MM.1S (cell line): ENCODE measurements at regions not wholly inside any gene's neighbourhood (a gene's known extent, or its start where the extent isn't known, plus 50 kb on each side); places are given as distances from the start of the nearest gene placed in this dataset.

ENCODE experiments used
- DNase-seq: peaks from one replicate; pipeline ENCODE4 v3.0.0-alpha.2; 2015
- H2AFZ ChIP-seq: fragments of 300-600 bp; sonication (generic); 2 replicates; pipeline ENCODE4 v1.6.0; 2016; ENCODE audit warnings: antibody characterized with exemption, low read length
- H3F3A ChIP-seq: fragments of 300-600 bp; sonication (generic); 2 replicates; pipeline ENCODE4 v1.6.1; 2016; ENCODE audit warnings: mild to moderate bottlenecking, antibody characterized with exemption, low read length, moderate library complexity, mixed read lengths; ENCODE audit not compliant: insufficient read depth
- H3K27ac ChIP-seq: fragments of 300-600 bp; sonication (generic); 2 replicates; pipeline ENCODE4 v1.5.1; 2016; ENCODE audit warnings: mild to moderate bottlenecking, low read length
- H3K27me3 ChIP-seq: fragments of 300-600 bp; sonication (generic); replicated peaks from 2 replicates; pipeline ENCODE4 v1.6.0; 2016; ENCODE audit warnings: low read length; ENCODE audit not compliant: insufficient read depth
- H3K36me3 ChIP-seq: fragments of 300-600 bp; sonication (generic); replicated peaks from 2 replicates; pipeline ENCODE4 v1.6.1; 2016; ENCODE audit warnings: mild to moderate bottlenecking, low read length, mixed read lengths; ENCODE audit not compliant: insufficient read depth
- H3K4me1 ChIP-seq: fragments of 300-600 bp; sonication (generic); 2 replicates; pipeline ENCODE4 v1.6.1; 2016; ENCODE audit warnings: low read length, mixed read lengths
- H3K4me2 ChIP-seq: fragments of 300-600 bp; sonication (generic); 2 replicates; pipeline ENCODE4 v1.6.0; 2016; ENCODE audit warnings: low read depth, low read length
- H3K4me3 ChIP-seq: fragments of 300-600 bp; sonication (generic); 2 replicates; pipeline ENCODE4 v1.5.1; 2016; ENCODE audit warnings: low read length, mixed read lengths
- H3K79me2 ChIP-seq: fragments of 300-600 bp; sonication (generic); 2 replicates; pipeline ENCODE4 v1.6.1; 2016; ENCODE audit warnings: mixed run types, low read length, mixed read lengths
- H3K9ac ChIP-seq: fragments of 300-600 bp; sonication (generic); 2 replicates; pipeline ENCODE4 v1.6.1; 2016; ENCODE audit warnings: low read length, mixed read lengths
- H3K9me2 ChIP-seq: fragments of 300-600 bp; sonication (generic); replicated peaks from 2 replicates; pipeline ENCODE4 v1.6.1; 2016; ENCODE audit warnings: mild to moderate bottlenecking, low read length, mixed read lengths; ENCODE audit not compliant: insufficient read depth
- H3K9me3 ChIP-seq: fragments of 300-600 bp; sonication (generic); replicated peaks from 2 replicates; pipeline ENCODE4 v1.6.1; 2016; ENCODE audit warnings: mild to moderate bottlenecking, low read length, mixed read lengths; ENCODE audit not compliant: insufficient read depth
- H4K20me1 ChIP-seq: fragments of 300-600 bp; sonication (generic); 2 replicates; pipeline ENCODE4 v1.6.1; 2016; ENCODE audit warnings: mild to moderate bottlenecking, low read length, moderate library complexity, mixed read lengths; ENCODE audit not compliant: insufficient read depth
- EZH2 ChIP-seq: fragments of 300-600 bp; sonication (generic); optimal IDR thresholded peaks from 2 replicates; pipeline ENCODE3; 2017; ENCODE audit warnings: low read depth, mild to moderate bottlenecking, antibody characterized with exemption, low read length, mixed read lengths
- EZH2phosphoT487 ChIP-seq: fragments of 300-600 bp; sonication (generic); IDR thresholded peaks from 2 replicates; pipeline ENCODE4 v1.6.1; 2018; ENCODE audit warnings: antibody characterized with exemption, low read length
- TF ChIP-seq, protein P1 (sequence below): fragments of 300-600 bp; sonication (generic); IDR thresholded peaks from 2 replicates; pipeline ENCODE4 v1.5.1; 2016; ENCODE audit warnings: antibody characterized with exemption, low read length, mixed read lengths

DNA sequence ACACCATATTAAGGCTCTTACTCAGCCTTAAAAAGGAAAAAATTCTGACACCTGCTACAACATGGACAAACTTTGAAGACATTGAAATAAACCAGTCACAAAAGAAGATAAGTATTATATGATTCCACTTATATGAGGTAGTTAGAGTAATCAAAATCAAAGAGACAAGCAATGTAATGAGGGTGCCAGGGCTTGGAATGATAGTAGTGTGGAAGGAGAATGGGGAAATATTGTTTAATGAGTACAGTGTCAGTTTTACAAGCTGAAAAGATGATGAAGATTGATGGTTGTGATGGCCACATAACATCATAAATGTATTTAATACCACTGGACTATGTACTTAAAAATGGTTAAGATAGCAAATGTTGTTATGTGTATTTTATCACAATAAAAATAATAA is 485.7 kb downstream of the SPATA31D1 start:
- Histone ChIP-seq H3K27me3 (no peaks in the 10 kb centered on the region), H3K9me3 (no peaks in the 10 kb centered on the region), H2AFZ (no peak overlapping the region), H3K27ac (no peak overlapping the region), H3F3A (no peaks in the 10 kb centered on the region), H3K9ac (no peak overlapping the region), H3K36me3 (no peaks in the 10 kb centered on the region), H3K4me2 (no peak overlapping the region), H3K9me2 (no peaks in the 10 kb centered on the region), H4K20me1 (no peaks in the 10 kb centered on the region), H3K4me3 (no peak overlapping the region), H3K79me2 (no peaks in the 10 kb centered on the region), H3K4me1 (no peaks in the 10 kb centered on the region)
- DNase-seq, result no peak
- no peak for TF ChIP-seq EZH2
- TF ChIP-seq, protein P1, sequence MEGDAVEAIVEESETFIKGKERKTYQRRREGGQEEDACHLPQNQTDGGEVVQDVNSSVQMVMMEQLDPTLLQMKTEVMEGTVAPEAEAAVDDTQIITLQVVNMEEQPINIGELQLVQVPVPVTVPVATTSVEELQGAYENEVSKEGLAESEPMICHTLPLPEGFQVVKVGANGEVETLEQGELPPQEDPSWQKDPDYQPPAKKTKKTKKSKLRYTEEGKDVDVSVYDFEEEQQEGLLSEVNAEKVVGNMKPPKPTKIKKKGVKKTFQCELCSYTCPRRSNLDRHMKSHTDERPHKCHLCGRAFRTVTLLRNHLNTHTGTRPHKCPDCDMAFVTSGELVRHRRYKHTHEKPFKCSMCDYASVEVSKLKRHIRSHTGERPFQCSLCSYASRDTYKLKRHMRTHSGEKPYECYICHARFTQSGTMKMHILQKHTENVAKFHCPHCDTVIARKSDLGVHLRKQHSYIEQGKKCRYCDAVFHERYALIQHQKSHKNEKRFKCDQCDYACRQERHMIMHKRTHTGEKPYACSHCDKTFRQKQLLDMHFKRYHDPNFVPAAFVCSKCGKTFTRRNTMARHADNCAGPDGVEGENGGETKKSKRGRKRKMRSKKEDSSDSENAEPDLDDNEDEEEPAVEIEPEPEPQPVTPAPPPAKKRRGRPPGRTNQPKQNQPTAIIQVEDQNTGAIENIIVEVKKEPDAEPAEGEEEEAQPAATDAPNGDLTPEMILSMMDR, result no peak
- TF ChIP-seq EZH2phosphoT487, result no peak

DNA sequence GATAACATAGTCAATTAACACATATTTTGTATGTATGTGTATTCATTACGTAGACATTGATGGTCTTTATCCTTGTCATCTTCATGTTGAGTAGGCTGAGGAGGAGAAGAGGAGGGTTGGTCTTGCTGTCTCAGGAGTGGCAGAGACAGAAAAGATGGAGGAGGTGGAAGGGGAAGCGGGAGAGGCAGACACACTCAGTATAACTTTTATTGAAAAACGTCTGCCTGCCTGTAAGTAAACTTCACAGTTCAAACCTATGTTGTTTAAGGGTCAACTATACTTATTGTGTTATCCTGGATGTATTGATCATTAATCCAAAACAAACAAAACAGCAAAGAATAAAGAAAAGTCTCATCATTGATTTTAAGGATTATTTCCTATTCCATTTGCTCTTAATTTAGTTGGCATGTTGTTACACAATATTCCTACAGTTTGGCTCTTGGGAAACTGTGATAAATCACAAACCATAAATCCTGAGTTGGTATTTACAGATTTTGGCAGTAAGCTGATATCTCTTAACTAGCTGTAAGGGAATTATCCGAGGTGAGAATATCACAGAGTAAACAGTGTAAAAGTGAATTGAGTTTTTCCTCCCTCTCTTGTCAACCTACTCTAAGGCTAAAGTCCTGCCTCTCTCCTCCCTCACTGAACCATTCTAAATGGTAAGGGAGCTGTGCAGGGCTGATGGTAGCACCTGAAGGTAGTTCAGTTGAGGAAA is 487.2 kb downstream of the SPATA31D1 start:
- Histone ChIP-seq H3K9ac (no peak overlapping the region), H3K79me2 (no peaks in the 10 kb centered on the region), H3K4me3 (no peak overlapping the region), H3K27me3 (no peaks in the 10 kb centered on the region), H3F3A (no peaks in the 10 kb centered on the region), H3K9me2 (no peaks in the 10 kb centered on the region), H3K27ac (no peak overlapping the region), H3K4me2 (no peak overlapping the region), H3K9me3 (no peaks in the 10 kb centered on the region), H4K20me1 (no peaks in the 10 kb centered on the region), H2AFZ (no peak overlapping the region), H3K4me1 (no peaks in the 10 kb centered on the region), H3K36me3 (no peaks in the 10 kb centered on the region)
- no peak for DNase-seq
- TF ChIP-seq EZH2, result no peak
- TF ChIP-seq EZH2phosphoT487, result no peak
- TF ChIP-seq, protein P1, result no peak

DNA sequence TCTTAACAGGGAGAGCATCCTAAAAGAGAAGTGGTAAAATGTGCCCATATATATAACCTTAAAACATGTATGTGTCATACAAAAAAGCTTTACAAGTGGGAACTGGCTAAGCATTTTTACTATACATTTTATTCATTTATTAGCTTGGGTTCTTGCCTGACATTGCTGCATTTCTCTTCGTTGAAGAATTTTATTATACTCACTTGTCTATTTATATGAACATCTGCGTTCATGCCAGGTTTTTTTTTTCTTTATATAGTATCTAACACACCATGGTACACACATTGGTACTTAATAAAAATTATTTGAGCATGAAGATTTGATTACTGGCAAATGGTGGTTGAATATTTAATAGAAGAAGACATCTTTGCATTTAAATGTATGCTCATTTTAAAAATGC is 492.3 kb downstream of the SPATA31D1 start:
- Histone ChIP-seq H3K9me2 (no peaks in the 10 kb centered on the region), H4K20me1 (no peaks in the 10 kb centered on the region), H3F3A (no peaks in the 10 kb centered on the region), H3K9me3 (no peaks in the 10 kb centered on the region), H3K36me3 (no peaks in the 10 kb centered on the region), H3K27ac (no peak overlapping the region), H3K4me1 (no peaks in the 10 kb centered on the region), H3K4me2 (no peak overlapping the region), H2AFZ (no peak overlapping the region), H3K27me3 (no peaks in the 10 kb centered on the region), H3K79me2 (no peaks in the 10 kb centered on the region), H3K4me3 (no peak overlapping the region), H3K9ac (no peak overlapping the region)
- TF ChIP-seq, protein P1, result no peak
- TF ChIP-seq EZH2phosphoT487 (no peak), EZH2 (no peak)
- no peak for DNase-seq
